ENCODE measurements at regions not wholly inside any gene's neighbourhood (a gene's known extent, or its start where the extent isn't known, plus 50 kb on each side); places are given as distances from the start of the nearest gene placed in this dataset.
"Not testable (repeated sequence)": the region's sequence is repeated elsewhere in the genome, so short reads cannot be mapped to it uniquely, and the experiment has no call there.

GRCh38 chr4:4052933-4053332 is 173.8 kb downstream of the OTOP1 start:
- H3K9me3 ChIP-seq (ENCODE audit: insufficient read depth, low read depth); H3K9me2 ChIP-seq (ENCODE audit: insufficient read depth); intact Hi-C loops (cut with micrococcal nuclease; ENCODE audit: unreplicated experiment); CTCF ChIA-PET; H3K27me3 ChIP-seq (ENCODE audit: insufficient read depth, low read depth); H3K4me2 ChIP-seq; H3K27ac ChIP-seq; POLR2A ChIA-PET (ENCODE audit: unreplicated experiment); H3K36me3 ChIP-seq (ENCODE audit: low read depth); H2AFZ ChIP-seq; BruUV-seq (replicated peaks); H4K20me1 ChIP-seq (ENCODE audit: insufficient read depth); DNase-seq; H3K4me1 ChIP-seq (replicated peaks; ENCODE audit: insufficient read depth); H3K79me2 ChIP-seq (ENCODE audit: low read depth); H3F3A ChIP-seq (ENCODE audit: insufficient read depth, low read depth); H3K4me3 ChIP-seq: not testable (repeated sequence)

GRCh38 chr4:4057226-4057625 is 169.5 kb downstream of the OTOP1 start:
- H3K9me2 ChIP-seq (ENCODE audit: insufficient read depth); intact Hi-C loops (cut with micrococcal nuclease; ENCODE audit: unreplicated experiment); H3K9me3 ChIP-seq (ENCODE audit: insufficient read depth, low read depth); H3K27ac ChIP-seq; BruUV-seq (replicated peaks); H4K20me1 ChIP-seq (ENCODE audit: insufficient read depth); H2AFZ ChIP-seq; CTCF ChIA-PET; H3K27me3 ChIP-seq (ENCODE audit: insufficient read depth, low read depth); H3K36me3 ChIP-seq (ENCODE audit: low read depth); H3F3A ChIP-seq (ENCODE audit: insufficient read depth, low read depth); H3K4me1 ChIP-seq (replicated peaks; ENCODE audit: insufficient read depth); H3K4me2 ChIP-seq; POLR2A ChIA-PET (ENCODE audit: unreplicated experiment); H3K4me3 ChIP-seq; H3K79me2 ChIP-seq (ENCODE audit: low read depth); DNase-seq: not testable (repeated sequence)

GRCh38 chr4:4084171-4084570 is 142.6 kb downstream of the OTOP1 start:
- H3K4me3 ChIP-seq; BruUV-seq (replicated peaks); H3K9me3 ChIP-seq (ENCODE audit: insufficient read depth, low read depth); H3K4me2 ChIP-seq; H3F3A ChIP-seq (ENCODE audit: insufficient read depth, low read depth); H4K20me1 ChIP-seq (ENCODE audit: insufficient read depth); H2AFZ ChIP-seq; H3K79me2 ChIP-seq (ENCODE audit: low read depth); intact Hi-C loops (cut with micrococcal nuclease; ENCODE audit: unreplicated experiment); H3K4me1 ChIP-seq (replicated peaks; ENCODE audit: insufficient read depth); H3K9me2 ChIP-seq (ENCODE audit: insufficient read depth); CTCF ChIA-PET; H3K27ac ChIP-seq; H3K36me3 ChIP-seq (ENCODE audit: low read depth); H3K27me3 ChIP-seq (ENCODE audit: insufficient read depth, low read depth); POLR2A ChIA-PET (ENCODE audit: unreplicated experiment); DNase-seq: not testable (repeated sequence)

GRCh38 chr4:4089716-4090419 is 136.9 kb downstream of the OTOP1 start:
- H2AFZ ChIP-seq; H3K4me2 ChIP-seq; H3K36me3 ChIP-seq (ENCODE audit: low read depth); POLR2A ChIA-PET (ENCODE audit: unreplicated experiment); CTCF ChIA-PET; H3K4me1 ChIP-seq (replicated peaks; ENCODE audit: insufficient read depth); H3K27ac ChIP-seq; DNase-seq; H4K20me1 ChIP-seq (ENCODE audit: insufficient read depth); intact Hi-C loops (cut with micrococcal nuclease; ENCODE audit: unreplicated experiment); H3K79me2 ChIP-seq (ENCODE audit: low read depth); H3F3A ChIP-seq (ENCODE audit: insufficient read depth, low read depth); H3K27me3 ChIP-seq (ENCODE audit: insufficient read depth, low read depth); H3K9me3 ChIP-seq (ENCODE audit: insufficient read depth, low read depth); BruUV-seq (replicated peaks); H3K4me3 ChIP-seq; H3K9me2 ChIP-seq (ENCODE audit: insufficient read depth): not testable (repeated sequence)

GRCh38 chr4:4090720-4091119 is 136.0 kb downstream of the OTOP1 start:
- H3K27ac ChIP-seq; intact Hi-C loops (cut with micrococcal nuclease; ENCODE audit: unreplicated experiment); DNase-seq; H3K4me3 ChIP-seq; H3K4me1 ChIP-seq (replicated peaks; ENCODE audit: insufficient read depth); H3K27me3 ChIP-seq (ENCODE audit: insufficient read depth, low read depth); H3K4me2 ChIP-seq; CTCF ChIA-PET; H4K20me1 ChIP-seq (ENCODE audit: insufficient read depth); H2AFZ ChIP-seq; H3F3A ChIP-seq (ENCODE audit: insufficient read depth, low read depth); H3K79me2 ChIP-seq (ENCODE audit: low read depth); H3K9me3 ChIP-seq (ENCODE audit: insufficient read depth, low read depth); H3K36me3 ChIP-seq (ENCODE audit: low read depth); POLR2A ChIA-PET (ENCODE audit: unreplicated experiment); BruUV-seq (replicated peaks); H3K9me2 ChIP-seq (ENCODE audit: insufficient read depth): not testable (repeated sequence)

- H3K79me2 ChIP-seq (ENCODE audit: low read depth); H4K20me1 ChIP-seq (ENCODE audit: insufficient read depth); H3K9me3 ChIP-seq (ENCODE audit: insufficient read depth, low read depth); POLR2A ChIA-PET (ENCODE audit: unreplicated experiment); H3K4me3 ChIP-seq; H3K9me2 ChIP-seq (ENCODE audit: insufficient read depth); H3K4me2 ChIP-seq; H3K27ac ChIP-seq; H3K27me3 ChIP-seq (ENCODE audit: insufficient read depth, low read depth); H3K36me3 ChIP-seq (ENCODE audit: low read depth); DNase-seq; CTCF ChIA-PET; BruUV-seq (replicated peaks); H3F3A ChIP-seq (ENCODE audit: insufficient read depth, low read depth); intact Hi-C loops (cut with micrococcal nuclease; ENCODE audit: unreplicated experiment); H2AFZ ChIP-seq; H3K4me1 ChIP-seq (replicated peaks; ENCODE audit: insufficient read depth): not testable (repeated sequence)
These were observed 134.6 kb downstream of the OTOP1 start for GRCh38 chr4:4092159-4092558.

- H3K4me2 ChIP-seq; BruUV-seq (replicated peaks); H3K79me2 ChIP-seq (ENCODE audit: low read depth); H2AFZ ChIP-seq; intact Hi-C loops (cut with micrococcal nuclease; ENCODE audit: unreplicated experiment); POLR2A ChIA-PET (ENCODE audit: unreplicated experiment); H3K27me3 ChIP-seq (ENCODE audit: insufficient read depth, low read depth); CTCF ChIA-PET; H3K4me1 ChIP-seq (replicated peaks; ENCODE audit: insufficient read depth); H3K9me2 ChIP-seq (ENCODE audit: insufficient read depth); H4K20me1 ChIP-seq (ENCODE audit: insufficient read depth); H3F3A ChIP-seq (ENCODE audit: insufficient read depth, low read depth); H3K27ac ChIP-seq; H3K9me3 ChIP-seq (ENCODE audit: insufficient read depth, low read depth); H3K4me3 ChIP-seq; DNase-seq; H3K36me3 ChIP-seq (ENCODE audit: low read depth): not testable (repeated sequence)
These were observed 127.1 kb downstream of the OTOP1 start for GRCh38 chr4:4099610-4100009.

- H3K4me3 ChIP-seq; H3K79me2 ChIP-seq (ENCODE audit: low read depth); H2AFZ ChIP-seq; POLR2A ChIA-PET (ENCODE audit: unreplicated experiment); H3K9me3 ChIP-seq (ENCODE audit: insufficient read depth, low read depth); intact Hi-C loops (cut with micrococcal nuclease; ENCODE audit: unreplicated experiment); H3K4me1 ChIP-seq (replicated peaks; ENCODE audit: insufficient read depth); CTCF ChIA-PET; H3K27ac ChIP-seq; BruUV-seq (replicated peaks); H3K9me2 ChIP-seq (ENCODE audit: insufficient read depth); H3K4me2 ChIP-seq; DNase-seq; H4K20me1 ChIP-seq (ENCODE audit: insufficient read depth); H3K36me3 ChIP-seq (ENCODE audit: low read depth); H3F3A ChIP-seq (ENCODE audit: insufficient read depth, low read depth): not testable (repeated sequence)
- peaks cover 22% of the 10 kb centered on the region for H3K27me3 ChIP-seq (ENCODE audit: insufficient read depth, low read depth)
These were observed 119.8 kb downstream of the OTOP1 start for GRCh38 chr4:4106923-4107322.

Measured in PC-9 (cell line).